ENCODE measurements at regions not wholly inside any gene's neighbourhood (a gene's known extent, or its start where the extent isn't known, plus 50 kb on each side); places are given as distances from the start of the nearest gene placed in this dataset.

DNA sequence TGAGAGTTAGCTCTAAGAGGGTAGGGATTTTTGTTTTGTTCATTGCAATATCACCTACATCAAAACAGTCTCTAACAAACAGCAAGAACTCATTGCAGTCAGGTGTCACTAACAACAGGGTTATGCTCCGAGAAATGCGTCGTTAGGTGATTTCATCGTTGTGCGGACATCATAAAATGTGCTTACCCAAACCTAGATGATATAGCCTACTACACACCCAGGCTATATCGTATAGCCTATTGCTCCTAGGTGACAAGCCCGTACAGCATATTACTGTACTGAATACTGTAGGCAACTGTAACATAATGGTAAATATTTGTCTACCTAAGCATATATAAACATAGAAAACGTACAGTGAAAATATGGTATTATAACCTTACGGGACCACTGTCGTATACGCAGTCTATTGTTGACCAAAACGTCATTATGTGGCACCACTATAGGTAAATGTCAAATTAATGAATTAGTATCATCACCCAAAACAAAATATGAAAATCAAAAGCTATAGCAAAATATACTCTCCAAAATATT, 49.9 kb upstream of the TAB2 start:
- peaks cover 1% of the 10 kb centered on the region for H3K36me3 Mint-ChIP-seq
- H3K4me1 Mint-ChIP-seq: peaks cover 4% of the 10 kb centered on the region
- TF ChIP-seq, protein P1, sequence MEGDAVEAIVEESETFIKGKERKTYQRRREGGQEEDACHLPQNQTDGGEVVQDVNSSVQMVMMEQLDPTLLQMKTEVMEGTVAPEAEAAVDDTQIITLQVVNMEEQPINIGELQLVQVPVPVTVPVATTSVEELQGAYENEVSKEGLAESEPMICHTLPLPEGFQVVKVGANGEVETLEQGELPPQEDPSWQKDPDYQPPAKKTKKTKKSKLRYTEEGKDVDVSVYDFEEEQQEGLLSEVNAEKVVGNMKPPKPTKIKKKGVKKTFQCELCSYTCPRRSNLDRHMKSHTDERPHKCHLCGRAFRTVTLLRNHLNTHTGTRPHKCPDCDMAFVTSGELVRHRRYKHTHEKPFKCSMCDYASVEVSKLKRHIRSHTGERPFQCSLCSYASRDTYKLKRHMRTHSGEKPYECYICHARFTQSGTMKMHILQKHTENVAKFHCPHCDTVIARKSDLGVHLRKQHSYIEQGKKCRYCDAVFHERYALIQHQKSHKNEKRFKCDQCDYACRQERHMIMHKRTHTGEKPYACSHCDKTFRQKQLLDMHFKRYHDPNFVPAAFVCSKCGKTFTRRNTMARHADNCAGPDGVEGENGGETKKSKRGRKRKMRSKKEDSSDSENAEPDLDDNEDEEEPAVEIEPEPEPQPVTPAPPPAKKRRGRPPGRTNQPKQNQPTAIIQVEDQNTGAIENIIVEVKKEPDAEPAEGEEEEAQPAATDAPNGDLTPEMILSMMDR (IDR thresholded peaks at IDR 0.05; ENCODE audit: unreplicated experiment): no peak
- no peak overlapping the region for H3K27ac Mint-ChIP-seq
- DNase-seq (ENCODE audit: low spot score in 2 of 2, unreplicated experiment in 2 of 2): no peak
- H3K4me3 Mint-ChIP-seq: no peak overlapping the region
- peaks cover 9% of the 10 kb centered on the region for H3K9me3 Mint-ChIP-seq
- peaks cover 30% of the 10 kb centered on the region for H3K27me3 Mint-ChIP-seq (ENCODE audit: low read depth)
